CMK (cell line): ENCODE measurements at regions not wholly inside any gene's neighbourhood (a gene's known extent, or its start where the extent isn't known, plus 50 kb on each side); places are given as distances from the start of the nearest gene placed in this dataset.
A peak's percentile ranks its signal among the peaks of the same experiment; 100 is the strongest.
"Not testable (repeated sequence)": the region's sequence is repeated elsewhere in the genome, so short reads cannot be mapped to it uniquely, and the experiment has no call there.

ENCODE experiments used
- DNase-seq: peaks from one replicate; pipeline ENCODE4 v3.0.0-alpha.2; 2010; ENCODE audit warnings: low read depth

DNA sequence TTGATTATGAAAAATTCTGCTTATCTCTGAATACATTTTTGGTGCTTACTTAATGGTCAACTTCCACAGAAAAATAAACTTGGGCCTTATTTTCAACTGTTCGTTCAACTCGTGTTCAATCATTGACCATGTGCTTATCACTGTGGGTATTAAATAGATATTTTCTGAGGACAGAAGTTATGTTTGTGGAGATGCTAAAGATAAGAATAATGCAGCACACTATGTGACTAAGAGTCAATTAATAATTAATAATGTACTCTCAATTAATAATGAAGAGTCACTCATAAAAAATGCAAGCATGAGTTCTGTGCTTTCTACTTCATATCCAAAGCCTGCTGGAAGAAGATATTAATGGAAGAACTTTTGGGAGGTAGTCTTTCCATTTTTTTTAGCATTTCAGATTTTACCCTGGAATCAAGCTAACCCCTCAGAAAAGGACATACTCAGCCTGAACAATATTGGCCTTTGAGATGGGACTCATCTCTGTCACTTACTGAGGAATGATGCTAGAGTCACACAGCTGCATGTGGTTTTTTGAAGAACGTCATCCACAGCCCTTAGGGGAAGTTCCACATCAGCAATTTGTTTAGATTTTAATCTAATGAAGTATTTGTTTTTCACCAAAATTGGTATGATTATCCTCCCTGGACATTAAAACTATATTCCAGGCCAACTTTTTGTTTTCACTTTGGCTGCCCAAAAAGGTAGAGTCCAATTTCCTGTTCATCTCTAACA lies 191.9 kb upstream of the CRIM1 start:
- DNase-seq, result no peak

DNA sequence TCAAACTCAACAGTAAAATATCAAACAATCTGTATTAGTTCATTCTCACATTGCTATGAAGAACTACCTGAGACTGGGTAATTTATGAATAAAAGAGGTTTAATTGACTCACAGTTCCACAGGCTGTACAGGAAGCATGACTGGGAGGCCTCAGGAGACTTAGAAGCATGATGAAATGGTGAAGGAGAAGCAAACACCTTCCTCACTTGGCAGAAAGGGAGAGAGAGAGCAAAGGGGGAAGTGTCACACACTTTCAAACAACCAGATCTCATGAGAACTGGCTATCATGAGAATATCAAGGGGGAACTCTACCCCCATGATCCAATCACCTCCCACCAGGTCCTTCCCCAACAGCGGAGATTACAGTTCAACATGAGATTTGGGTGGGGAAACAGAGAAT lies 198.5 kb upstream of the CRIM1 start:
- not testable (repeated sequence) for DNase-seq

DNA sequence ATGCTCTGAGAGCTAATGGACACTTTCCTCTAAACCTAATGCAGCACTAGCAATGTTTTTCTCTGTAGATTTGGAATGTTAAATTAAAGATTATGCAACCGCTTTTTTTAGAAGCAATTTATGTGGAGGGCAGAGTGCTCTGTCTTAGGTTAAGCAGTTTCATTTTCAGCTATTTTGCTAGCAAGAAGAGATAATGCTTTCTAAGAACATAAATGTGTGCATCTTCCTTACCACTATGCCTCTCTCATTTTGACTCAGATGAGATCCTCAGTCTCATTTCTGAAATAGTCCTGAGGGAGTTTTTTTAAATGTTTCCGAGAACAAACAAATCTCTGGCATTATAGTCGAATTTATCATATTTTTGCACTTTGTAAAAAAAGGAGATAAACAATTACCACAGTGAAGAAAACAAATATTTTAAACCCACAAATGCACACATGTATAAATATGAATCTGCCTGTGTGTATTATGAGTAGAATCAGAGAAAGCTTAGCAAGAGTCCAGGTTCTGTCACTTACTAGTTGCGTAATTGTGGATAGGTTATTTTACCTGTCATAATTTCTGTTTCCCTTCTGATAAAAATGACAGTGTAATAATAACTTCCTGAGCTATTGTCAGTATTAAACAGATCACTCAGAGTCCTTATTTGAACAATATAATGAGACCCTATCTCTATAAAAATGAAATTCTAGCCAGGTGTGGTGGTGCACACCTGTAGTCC lies 207.7 kb upstream of the CRIM1 start:
- no peak for DNase-seq

DNA sequence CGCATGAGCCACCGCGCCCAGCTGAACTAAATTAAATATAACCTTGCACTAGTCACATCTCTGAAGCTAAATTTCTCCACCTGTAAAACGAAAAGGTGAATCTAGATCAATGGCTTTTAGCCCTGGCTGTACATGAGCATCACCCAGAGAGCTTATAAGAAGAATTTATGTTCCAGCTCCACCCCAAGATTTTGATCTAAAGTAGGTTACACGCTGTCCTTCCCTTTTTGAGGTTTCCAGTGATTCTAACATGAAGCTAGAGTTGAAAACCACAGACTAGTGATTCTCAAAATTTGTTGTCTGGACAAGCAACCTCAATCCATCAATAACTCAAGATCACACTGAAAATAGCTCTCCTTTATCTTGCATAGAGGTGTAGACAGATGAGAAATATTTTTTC lies 208.8 kb upstream of the CRIM1 start:
- no peak for DNase-seq

DNA sequence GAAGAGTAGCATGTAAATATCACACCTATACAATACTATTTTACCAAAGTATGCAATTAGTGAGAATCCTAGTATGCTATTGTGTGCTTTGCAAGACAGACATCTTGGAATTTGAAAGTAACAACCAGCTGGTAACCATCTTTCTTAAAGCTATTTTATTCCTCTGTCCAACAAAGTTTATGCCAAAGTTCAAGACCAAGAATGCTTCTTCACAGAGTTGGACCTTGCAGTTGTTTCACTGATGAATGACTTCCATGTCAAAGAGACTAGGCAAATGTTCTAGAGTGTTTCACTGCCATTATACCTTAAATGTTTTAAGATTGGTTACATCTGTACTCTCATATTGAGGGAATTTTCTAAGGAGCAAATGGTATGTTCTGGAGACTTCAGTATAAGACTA lies 215.2 kb upstream of the CRIM1 start:
- no peak for DNase-seq

DNA sequence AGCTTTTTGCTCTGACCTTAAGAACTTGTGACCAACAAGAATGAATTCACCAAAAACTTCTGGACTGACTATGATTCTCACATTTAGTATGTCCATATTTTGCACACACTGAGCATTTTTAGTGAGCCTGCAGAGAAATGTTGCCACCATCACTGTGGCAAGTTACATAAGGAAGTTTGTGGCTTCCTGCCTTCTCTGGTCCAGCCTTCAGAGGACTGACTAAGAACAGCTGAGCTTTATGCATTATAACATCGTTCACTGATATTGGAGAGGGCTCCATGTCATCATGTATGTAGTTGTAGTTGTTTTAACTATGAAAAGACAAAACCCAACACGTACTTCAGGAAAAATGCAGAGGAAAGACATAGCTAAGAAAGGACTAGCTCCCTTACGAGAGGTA lies 218.0 kb upstream of the CRIM1 start:
- DNase-seq, result no peak

DNA sequence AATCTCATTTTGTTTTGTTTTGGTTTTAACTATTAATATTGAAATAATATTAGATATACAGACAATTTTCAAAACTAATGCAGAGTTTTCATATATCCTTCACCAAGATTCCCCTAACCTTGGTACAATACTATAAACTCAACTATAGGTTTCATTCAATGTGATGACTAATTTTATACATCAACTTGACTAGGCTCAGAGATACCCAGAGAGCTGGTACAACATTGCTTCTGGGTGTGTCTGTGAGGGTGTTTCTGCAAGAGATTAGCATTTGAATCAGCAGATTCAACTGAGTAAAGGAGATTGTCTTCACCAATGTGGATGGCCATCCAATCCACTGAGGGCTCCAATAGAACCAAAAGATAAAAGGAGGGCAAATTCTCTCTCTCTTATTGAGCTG lies 221.3 kb upstream of the CRIM1 start:
- DNase-seq, result no peak

DNA sequence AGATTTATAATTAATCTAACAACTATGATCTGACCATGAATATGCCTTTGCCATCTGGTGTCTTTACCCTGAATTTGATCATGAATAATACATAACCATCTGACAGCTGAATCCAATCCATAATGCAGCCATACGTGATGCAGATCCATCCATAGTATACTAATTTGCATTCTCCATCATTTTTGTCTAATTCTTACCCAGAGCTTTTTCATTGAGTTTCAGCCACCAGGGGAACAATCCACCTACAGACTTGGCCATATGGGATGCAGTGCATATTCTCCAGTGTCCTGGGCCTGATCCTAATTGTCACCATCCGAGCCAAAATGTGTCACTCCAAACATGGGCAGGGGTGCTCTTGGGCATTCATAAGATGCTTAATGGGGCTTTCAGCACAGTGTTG lies 227.2 kb upstream of the CRIM1 start:
- no peak for DNase-seq

DNA sequence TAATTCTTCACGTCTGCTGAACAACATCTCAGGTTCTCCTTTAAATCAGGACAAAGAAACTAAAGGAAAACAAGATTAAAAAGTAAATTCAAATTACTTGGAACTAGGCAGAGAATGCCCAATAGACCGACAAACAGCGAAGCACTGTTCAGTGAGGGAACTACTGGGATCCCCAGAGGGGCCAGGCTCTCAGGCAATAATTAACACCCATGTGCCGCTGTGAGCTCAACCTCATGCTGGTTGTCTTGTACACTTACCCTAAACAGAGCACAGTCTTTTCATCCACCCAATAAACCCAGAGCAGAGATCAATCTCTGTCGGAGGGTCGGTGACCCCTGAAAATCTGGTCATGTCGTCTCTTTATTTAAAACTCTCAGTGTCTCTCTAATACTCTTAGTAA lies 229.9 kb upstream of the CRIM1 start:
- DNase-seq, result no peak

DNA sequence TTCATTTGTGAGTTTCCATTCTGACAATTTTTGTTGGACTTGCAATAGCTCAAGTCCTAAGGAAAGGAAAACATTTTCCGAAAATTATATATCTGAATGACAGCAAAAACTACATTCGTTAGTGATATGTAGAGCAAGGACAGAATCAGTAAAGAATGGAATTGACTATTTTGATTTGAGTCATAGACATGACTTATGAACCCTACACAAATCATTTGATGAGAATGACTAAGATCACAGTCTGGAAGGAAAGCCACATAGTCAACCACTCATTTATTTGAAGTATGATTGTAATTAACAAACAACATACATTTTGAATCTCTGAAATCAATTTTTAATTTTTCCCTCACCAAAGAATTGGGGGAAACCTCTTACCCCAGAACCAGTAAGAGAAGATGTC lies 231.6 kb upstream of the CRIM1 start:
- no peak for DNase-seq

DNA sequence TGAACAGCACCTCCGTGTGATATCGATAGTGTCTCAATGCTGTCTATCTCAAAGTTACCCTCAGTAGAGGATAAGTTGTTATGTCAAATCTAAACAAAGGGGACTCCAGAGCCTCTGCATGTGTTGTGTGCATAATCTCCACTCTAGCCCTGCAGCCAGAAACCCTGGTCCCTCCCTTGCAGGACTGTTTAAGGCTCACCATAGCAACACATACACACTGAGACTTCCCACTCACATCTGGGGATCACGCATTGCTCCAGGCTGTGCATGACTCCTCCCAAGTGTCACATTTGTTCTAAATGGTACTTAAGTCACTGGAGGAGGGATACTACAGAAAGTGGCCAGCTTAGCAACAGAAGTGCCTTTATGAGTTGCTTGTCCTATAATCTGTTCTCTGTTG lies 258.6 kb upstream of the CRIM1 start:
- no peak for DNase-seq

DNA sequence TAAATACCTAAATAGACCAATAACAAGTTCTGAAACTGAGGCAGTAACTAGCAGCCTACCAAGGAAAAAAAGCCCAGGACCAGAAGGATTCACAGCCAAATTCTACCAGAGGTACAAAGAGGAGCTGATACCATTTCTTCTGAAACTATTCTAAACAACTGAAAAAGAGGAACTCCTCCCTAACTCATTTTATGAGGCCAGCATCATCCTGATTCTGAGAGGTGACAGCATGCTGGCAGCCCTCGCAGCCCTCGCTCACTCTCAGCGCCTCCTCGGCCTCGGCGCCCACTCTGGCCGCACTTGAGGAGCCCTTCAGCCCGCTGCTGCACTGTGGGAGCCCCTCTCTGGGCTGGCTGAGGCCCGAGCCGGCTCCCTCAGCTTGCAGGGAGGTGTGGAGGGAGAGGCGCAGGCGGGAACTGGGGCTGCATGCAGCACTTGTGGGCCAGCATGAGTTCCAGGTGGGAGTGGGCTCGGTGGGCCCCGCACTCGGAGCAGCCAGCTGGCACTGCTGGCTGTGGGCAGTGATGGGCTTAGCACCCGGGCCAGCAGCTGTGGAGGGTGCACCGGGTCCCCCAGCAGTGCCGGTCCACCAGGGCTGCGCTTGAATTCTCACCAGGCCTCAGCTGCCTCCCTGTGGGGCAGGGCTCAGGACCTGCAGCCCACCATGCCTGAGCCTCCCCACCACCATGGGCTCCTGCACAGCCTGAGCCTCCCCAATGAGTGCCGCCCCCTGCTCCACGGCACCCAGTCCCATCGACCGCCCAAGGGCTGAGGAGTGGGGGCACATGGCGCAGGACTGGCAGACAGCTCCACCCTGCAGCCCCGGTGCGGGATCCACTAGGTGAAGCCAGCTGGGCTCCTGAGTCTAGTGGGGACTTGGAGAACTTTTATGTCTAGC lies 263.5 kb upstream of the CRIM1 start:
- not testable (repeated sequence) for DNase-seq

DNA sequence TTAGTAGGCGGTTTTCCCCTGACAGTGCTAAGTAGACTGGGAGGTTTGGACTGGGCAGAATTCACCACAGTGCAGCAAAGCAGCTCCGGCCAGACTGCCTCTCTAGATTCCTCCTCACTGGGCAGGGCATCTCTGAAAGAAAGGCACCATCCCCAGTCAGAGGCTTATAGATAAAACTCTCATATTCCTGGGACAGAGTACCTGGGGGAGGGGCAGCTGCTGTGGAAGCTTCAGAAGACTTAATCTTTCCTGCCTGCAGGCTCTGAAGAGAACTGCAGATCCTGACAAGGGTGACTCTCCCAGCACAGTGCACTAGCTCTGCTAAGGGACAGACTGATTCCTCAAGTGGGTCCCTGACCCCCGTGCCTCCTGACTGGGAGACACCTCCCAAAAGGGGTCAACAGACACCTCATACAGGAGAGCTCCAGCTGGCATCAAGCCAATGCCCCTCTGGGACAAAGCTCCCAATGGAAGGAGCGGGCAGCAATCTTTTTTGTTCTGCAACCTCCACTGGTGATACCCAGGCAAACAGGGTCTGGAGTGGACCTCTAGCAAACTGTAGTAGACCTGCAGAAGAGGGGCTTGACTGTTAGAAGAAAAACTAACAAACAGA lies 266.8 kb upstream of the CRIM1 start:
- no peak for DNase-seq

DNA sequence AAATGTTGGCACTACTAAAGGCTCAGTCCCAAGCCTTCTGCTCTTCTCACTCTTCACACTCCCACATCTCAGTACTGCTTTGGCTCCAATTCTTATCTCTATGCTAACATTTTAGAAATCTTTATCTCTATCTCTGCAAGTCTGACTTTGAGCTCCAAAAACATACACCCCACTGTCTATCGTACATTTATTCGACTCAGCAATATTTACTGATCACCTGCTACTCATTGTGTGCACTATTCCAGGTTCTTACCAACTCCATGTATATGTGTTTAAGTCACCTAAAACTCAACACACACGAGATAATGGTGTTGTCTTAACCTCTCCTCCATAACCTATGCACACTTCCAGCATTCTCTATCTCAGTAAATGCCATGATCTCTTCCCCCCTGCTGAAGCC lies 268.2 kb upstream of the CRIM1 start:
- DNase-seq, result no peak

DNA sequence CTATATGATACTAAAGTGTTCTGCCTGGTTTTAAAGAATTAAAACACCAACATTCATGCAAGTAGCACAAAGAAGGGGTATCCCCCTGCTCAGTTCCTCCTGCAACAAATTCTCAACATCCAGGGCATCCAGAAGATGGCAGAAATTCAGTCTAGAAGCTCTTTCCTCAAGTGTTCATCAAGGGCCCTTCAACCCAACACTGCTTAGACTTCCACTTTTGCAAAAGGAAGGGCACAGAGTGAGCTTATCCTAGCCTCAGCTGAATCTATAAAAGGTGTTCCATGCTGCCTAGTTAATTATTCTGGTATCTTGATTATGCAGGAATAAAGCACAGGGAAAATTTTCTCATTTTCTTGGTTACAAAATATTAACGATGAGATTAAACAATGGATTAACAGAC lies 275.8 kb upstream of the CRIM1 start:
- no peak for DNase-seq

DNA sequence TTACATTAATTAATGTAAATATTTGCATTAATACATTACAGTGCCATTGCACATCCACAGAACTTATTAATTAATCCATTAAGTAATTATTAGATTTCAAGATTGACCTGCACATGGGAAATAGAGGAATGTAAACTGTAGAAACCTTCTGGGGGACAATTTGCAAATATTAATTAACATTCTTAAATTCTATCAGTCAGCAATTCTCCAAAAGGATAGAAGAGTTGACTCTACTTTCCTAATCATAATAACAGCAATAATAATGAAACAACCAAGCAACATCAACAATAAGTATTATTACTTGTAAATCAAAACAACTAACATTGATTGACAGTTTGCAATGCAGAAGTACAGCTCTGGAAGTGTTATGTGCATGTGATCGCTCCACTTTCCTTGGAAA lies 281.6 kb upstream of the CRIM1 start:
- DNase-seq, result no peak

DNA sequence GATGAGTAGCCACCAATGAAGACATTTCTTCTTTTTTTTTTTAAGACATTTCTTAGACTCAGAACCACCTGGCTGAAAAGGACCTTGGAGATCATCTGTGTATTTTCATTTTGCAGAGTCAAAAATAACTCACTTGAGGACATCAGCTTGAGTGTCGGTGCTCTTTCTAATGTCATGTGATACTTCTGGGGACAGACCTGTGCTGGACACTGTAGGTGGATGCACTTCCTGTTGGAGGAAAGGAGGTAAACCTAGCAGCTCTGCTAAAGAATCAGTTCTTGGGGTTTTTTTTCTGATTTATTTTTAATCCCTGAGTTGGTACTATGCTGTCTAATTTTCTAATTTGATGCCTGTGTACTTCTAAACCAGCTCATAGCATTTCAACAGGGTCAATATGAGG lies 283.9 kb upstream of the CRIM1 start:
- no peak for DNase-seq

DNA sequence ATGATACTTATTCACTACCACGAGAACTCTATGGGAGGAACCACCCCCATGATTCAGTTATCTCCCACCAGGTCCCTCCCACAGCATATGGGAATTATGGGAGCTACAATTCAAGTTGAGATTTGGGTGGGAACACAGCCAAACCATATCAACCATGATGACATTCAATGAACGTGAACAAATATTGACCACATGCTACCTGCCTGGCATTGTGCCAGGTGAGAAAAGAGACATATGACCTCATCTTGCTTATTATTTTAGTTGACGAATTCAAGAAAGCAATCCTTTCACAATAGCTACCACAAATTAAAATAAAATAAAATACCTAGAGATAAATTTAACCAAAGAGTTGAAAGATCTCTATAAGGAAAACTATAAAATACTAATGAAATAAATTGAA lies 286.5 kb upstream of the CRIM1 start:
- DNase-seq, result no peak

DNA sequence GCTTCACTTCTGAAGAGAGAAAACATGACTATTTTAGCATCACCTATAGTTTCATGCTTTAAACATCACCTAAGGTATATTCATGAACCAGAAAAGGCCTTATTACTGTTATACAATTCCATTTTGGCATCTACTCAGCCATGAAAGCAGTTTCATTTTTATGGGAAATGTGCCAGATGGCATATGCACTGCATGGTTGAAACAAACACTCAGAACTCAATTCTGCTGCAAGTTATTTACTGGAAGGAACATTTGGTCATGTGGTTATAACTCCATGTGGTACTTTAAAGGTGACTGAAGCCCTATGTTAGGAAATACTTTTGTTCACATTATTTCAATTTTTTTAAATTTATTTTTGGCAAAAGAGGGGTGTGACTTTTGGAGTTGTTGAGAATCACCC lies 287.5 kb upstream of the CRIM1 start:
- DNase-seq, result no peak

DNA sequence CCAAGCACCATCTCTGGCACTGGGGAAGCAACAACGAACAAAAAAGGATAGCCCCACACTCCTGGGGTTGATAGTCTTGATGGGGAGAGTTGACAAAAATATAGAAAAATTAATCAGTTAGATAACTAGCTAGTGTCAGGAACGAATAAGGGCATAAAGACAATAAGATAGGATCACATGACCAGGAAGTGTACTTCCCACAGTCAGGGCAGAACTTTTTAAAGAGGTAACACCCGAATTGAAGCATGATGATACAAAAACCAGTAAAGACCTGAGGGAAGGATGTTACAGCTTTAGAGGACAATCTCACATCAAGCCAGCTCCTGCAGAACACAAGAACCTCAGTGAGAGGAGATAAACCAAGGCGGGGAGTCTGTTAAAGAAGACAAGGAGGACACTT lies 295.4 kb upstream of the CRIM1 start:
- DNase-seq, result peak; percentile 18

DNA sequence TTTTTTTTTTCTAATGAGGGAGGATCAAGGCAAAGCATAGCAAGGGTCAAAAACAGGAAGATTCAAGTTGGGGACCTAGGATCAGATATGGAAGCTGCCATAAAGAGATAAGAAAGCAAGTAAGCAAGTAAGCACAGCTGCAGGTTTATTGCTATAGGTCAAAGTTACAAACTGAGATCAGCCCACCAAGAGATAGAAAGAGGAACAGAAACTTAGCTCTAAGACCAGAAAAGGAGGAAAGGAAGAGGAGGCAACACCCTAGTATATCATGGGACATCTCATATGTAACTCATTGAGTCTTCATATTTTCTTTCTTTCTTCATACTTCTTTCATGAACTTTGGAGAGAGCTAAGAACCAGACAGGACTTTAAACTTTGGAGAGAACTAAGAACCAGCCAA lies 295.9 kb upstream of the CRIM1 start:
- DNase-seq, result peak; percentile 47

DNA sequence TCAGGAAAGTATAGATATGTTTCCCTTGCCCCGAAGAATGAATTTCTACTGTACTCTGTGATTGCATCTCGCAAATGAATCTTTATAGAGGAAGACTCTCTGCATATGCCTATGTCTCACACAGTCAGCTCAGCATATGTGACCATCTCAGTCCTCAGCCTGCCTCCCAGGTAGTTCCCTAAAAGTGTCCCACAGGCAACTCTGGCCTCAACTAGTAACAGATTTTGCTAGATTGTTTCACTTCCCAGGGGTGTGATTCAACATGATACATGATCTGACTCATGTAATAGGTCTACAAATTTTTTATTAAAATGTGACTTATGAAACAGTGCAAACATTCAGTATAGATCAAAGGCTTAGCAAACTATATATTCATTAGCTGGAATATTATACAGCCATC lies 296.6 kb upstream of the CRIM1 start:
- DNase-seq, result no peak

DNA sequence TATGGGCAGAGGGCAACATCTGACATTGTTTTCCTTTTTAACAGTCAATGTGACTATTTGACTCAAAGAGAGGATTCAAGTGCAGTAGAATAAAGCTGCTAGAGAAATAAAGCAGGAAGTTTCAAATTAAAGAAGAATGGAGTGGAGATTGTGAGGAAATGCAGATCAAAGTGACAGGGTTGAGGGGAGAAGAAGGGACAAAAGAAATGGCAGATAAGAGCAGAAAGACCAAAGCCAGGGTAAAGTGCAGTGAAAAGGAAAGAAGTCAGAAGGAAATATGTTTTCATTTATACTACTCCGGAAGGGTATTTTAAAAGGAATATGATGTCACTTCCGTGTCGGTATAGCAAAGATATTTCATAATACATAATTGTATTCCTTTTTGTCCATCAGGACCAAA lies 297.5 kb upstream of the CRIM1 start:
- no peak for DNase-seq
